ENCODE measurements at regions not wholly inside any gene's neighbourhood (a gene's known extent, or its start where the extent isn't known, plus 50 kb on each side); places are given as distances from the start of the nearest gene placed in this dataset.

DNA sequence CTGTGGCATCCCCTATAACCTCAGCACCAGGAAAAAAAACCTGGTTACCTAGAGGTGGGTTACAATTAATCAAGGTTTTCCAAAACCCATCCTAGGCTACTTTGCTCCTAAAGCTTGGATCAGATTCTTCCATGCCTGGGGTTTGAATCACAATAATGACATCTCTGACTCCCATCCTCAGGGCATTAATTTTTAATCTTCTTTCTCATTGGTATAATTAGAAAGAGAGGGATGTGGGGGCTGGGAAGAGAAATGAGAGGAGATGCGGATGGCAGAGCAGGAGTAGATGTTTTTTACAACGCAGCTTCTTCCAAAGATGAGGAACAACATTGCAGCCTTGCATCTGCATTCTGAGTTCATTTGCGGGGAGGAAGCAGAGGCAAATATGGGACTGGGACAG lies 117.2 kb upstream of the E2F8 start:
- TF ChIP-seq POLR2AphosphoS5 (IDR thresholded peaks at IDR 0.05; ENCODE audit: borderline replicate concordance, low read depth, low read length) (no peak), EZH2 (IDR thresholded peaks at IDR 0.05) (no peak), FOXP2 (optimal IDR thresholded peaks at IDR 0.05; ENCODE audit: control extremely low read depth, extremely low read length, insufficient read depth) (no peak)
